Adrenal gland (tissue), 5 donors: ENCODE measurements at regions not wholly inside any gene's neighbourhood (a gene's known extent, or its start where the extent isn't known, plus 50 kb on each side); places are given as distances from the start of the nearest gene placed in this dataset.

Experiments
- POLR2A ChIP-seq, 2 donors: fragments of 450-650 bp; IDR thresholded peaks; one replicate each; pipeline ENCODE4 v1.6.1; 2017; ENCODE audit warnings: antibody characterized with exemption in 2 of 2, mild to moderate bottlenecking in 2 of 2, moderate library complexity in 1 of 2
- TF ChIP-seq, protein P1 (sequence below), 6 experiments: fragments of 450-650 bp in 4 of 6; fragments of 200-600 bp in 2 of 6; sonication (generic) in 1 of 6; IDR thresholded peaks; 1 replicate in 5 of 6; 2 replicates in 1 of 6; pipeline versions ENCODE4 v1.5.1 to v1.8.0; 2016 to 2021; ENCODE audit warnings: antibody characterized with exemption in 6 of 6, mild to moderate bottlenecking in 2 of 6, moderate library complexity in 1 of 6
- donor health status: DM: no; HTN: no; CAD: no.

DNA sequence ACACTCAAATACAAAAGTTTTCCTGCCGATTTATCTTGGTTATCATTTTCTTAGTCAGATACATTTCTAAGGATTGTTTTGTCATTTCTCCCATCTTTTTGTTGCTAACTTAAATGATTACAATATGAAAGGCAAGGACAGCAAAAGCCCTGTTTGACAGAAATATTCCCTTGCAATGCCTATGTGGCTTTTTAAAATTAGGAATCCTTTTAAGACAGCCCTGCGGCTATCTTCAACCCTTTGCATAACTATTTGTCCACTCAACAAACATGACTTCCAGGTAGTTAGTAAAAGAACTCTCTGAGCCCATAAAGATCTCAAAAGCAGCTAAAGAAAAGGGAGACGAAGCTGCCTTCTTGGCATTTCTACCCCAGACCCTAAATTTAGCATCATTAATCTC lies 179.7 kb upstream of the CDH20 start:
- TF ChIP-seq, protein P1, sequence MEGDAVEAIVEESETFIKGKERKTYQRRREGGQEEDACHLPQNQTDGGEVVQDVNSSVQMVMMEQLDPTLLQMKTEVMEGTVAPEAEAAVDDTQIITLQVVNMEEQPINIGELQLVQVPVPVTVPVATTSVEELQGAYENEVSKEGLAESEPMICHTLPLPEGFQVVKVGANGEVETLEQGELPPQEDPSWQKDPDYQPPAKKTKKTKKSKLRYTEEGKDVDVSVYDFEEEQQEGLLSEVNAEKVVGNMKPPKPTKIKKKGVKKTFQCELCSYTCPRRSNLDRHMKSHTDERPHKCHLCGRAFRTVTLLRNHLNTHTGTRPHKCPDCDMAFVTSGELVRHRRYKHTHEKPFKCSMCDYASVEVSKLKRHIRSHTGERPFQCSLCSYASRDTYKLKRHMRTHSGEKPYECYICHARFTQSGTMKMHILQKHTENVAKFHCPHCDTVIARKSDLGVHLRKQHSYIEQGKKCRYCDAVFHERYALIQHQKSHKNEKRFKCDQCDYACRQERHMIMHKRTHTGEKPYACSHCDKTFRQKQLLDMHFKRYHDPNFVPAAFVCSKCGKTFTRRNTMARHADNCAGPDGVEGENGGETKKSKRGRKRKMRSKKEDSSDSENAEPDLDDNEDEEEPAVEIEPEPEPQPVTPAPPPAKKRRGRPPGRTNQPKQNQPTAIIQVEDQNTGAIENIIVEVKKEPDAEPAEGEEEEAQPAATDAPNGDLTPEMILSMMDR (IDR thresholded peaks at IDR 0.05) = no peak
- no peak for TF ChIP-seq POLR2A (IDR thresholded peaks at IDR 0.05)
